ENCODE measurements at regions not wholly inside any gene's neighbourhood (a gene's known extent, or its start where the extent isn't known, plus 50 kb on each side); places are given as distances from the start of the nearest gene placed in this dataset.

DNA sequence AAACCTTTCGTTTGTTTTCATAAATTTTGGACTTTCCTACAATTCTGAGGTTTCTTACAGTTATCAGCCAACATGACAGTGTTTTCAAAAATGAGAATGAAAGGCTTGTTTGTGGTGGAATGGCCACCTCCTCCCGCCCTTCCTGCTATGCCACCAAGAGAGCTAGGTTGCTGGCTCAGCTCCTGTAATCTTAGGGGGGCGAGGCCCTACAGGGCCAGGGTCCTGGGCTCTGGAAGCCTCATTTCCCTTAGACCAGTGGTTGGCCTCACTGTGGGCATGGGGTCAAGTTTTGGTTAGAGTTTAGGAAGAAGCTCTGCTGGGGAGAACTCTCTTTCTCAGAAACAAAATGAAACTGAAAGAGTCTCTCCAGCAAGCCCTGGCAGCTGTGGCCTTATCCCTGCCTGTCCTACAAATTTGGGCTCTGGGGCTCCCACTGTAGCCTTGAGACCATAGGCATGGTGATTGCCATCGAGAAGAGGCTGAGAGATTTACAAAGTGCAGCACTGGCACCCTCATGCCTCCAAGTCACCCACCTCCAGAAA lies 66.2 kb downstream of the IRX1 start:
- TF ChIP-seq, protein P1, sequence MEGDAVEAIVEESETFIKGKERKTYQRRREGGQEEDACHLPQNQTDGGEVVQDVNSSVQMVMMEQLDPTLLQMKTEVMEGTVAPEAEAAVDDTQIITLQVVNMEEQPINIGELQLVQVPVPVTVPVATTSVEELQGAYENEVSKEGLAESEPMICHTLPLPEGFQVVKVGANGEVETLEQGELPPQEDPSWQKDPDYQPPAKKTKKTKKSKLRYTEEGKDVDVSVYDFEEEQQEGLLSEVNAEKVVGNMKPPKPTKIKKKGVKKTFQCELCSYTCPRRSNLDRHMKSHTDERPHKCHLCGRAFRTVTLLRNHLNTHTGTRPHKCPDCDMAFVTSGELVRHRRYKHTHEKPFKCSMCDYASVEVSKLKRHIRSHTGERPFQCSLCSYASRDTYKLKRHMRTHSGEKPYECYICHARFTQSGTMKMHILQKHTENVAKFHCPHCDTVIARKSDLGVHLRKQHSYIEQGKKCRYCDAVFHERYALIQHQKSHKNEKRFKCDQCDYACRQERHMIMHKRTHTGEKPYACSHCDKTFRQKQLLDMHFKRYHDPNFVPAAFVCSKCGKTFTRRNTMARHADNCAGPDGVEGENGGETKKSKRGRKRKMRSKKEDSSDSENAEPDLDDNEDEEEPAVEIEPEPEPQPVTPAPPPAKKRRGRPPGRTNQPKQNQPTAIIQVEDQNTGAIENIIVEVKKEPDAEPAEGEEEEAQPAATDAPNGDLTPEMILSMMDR (IDR thresholded peaks at IDR 0.05; ENCODE audit: insufficient read depth, low read depth, low read length): no peak
- no peak for TF ChIP-seq EZH2 (IDR thresholded peaks at IDR 0.05; ENCODE audit: insufficient read depth, low read length)
